ENCODE measurements at regions not wholly inside any gene's neighbourhood (a gene's known extent, or its start where the extent isn't known, plus 50 kb on each side); places are given as distances from the start of the nearest gene placed in this dataset.
A peak's percentile ranks its signal among the peaks of the same experiment; 100 is the strongest.

DNA sequence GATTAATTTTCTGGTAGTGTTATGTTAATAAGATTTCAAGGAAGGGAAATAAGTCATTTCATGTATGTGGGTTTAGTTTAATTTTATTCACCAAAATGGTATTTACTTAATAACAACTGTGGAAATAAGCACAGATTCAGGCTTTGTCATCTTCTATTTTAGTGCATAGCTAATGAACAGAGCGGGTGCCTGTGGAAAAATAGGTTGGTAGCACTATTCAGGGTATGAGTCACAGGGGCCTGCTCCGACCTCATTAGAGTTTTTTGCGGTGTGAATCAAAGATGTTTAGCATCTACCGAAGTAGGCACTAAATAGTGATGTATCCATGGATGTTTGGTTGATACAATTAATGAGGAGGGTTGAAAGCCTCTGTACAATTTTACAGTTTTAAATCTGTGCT is 78.2 kb downstream of the FAT3 start:
- no peak for TF ChIP-seq CTCF (IDR thresholded peaks at IDR 0.05; ENCODE audit: low read depth, low read length, missing control alignments)
- in situ Hi-C loops (cut with HindIII; ENCODE audit: low pct_ligation_motif_present, low sequenced_read_pairs), result no loop called here
- no peak for DNase-seq
- H3K27ac ChIP-seq, result no peak overlapping the region
- H3K27me3 ChIP-seq (replicated peaks), result no peaks in the 10 kb centered on the region
- H3K36me3 ChIP-seq (replicated peaks), result no peaks in the 10 kb centered on the region
- no peak overlapping the region for H3K4me3 ChIP-seq (ENCODE audit: low read depth, low read length)

DNA sequence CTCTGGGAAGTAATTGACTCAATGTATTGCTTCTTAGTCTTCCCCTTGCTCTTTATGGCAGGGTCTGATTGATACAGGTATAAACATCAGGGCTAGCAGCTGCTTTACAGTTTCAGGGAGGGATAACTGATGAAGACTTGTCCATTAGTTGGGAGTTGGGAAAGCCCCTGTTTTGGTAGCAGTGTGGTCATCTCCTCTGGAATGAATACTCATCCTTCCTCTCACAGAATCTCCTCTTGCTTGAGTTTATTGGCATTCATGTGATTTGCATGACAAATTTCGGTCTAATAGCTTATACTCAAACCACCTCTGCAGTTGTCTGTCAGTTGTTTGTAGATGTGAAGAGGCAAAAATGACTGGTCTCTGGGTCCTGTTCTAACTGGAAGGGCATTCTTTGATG is 79.7 kb downstream of the FAT3 start:
- no peak overlapping the region for H3K4me3 ChIP-seq (ENCODE audit: low read depth, low read length)
- in situ Hi-C loops (cut with HindIII; ENCODE audit: low pct_ligation_motif_present, low sequenced_read_pairs), result no loop called here
- H3K27ac ChIP-seq, result no peak overlapping the region
- no peaks in the 10 kb centered on the region for H3K27me3 ChIP-seq (replicated peaks)
- TF ChIP-seq CTCF (IDR thresholded peaks at IDR 0.05; ENCODE audit: low read depth, low read length, missing control alignments), result no peak
- H3K36me3 ChIP-seq (replicated peaks), result no peaks in the 10 kb centered on the region
- DNase-seq, result no peak

- Histone ChIP-seq H3K36me3 (replicated peaks) (no peaks in the 10 kb centered on the region), H3K27ac (no peak overlapping the region), H3K27me3 (replicated peaks) (no peaks in the 10 kb centered on the region), H3K4me3 (ENCODE audit: low read depth, low read length) (no peak overlapping the region)
- no peak for TF ChIP-seq CTCF (IDR thresholded peaks at IDR 0.05; ENCODE audit: low read depth, low read length, missing control alignments)
- in situ Hi-C loops (cut with HindIII; ENCODE audit: low pct_ligation_motif_present, low sequenced_read_pairs), result no loop called here
- DNase-seq, result no peak
Measured at GRCh38 chr11:92306966-92307510, 82.4 kb downstream of the FAT3 start.

DNA sequence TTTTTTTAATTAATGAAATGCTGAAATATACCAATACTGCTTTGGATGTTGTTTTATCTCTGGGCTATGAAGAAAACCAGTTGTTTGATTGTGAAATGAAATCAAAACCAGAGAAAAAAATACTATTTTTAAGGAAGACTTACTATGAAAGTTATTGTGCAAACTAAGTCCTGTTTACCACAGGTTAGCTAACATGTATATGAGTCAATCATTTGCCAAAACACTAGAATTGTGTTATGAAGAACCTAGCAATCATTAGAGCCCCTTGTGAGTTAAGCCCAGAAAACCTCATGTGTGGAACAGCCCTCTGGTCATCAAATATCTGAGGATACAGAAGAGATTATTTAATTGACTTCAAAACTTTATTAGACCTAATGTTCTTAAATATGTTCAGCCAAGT is 83.7 kb downstream of the FAT3 start:
- Histone ChIP-seq H3K36me3 (replicated peaks) (no peaks in the 10 kb centered on the region), H3K27me3 (replicated peaks) (no peaks in the 10 kb centered on the region), H3K4me3 (ENCODE audit: low read depth, low read length) (no peak overlapping the region), H3K27ac (no peak overlapping the region)
- in situ Hi-C loops (cut with HindIII; ENCODE audit: low pct_ligation_motif_present, low sequenced_read_pairs), result no loop called here
- no peak for DNase-seq
- no peak for TF ChIP-seq CTCF (IDR thresholded peaks at IDR 0.05; ENCODE audit: low read depth, low read length, missing control alignments)

- no peak overlapping the region for H3K27ac ChIP-seq
- peak; percentile 47 for TF ChIP-seq CTCF (IDR thresholded peaks at IDR 0.05; ENCODE audit: low read depth, low read length, missing control alignments)
- no peaks in the 10 kb centered on the region for H3K36me3 ChIP-seq (replicated peaks)
- DNase-seq, result no peak
- in situ Hi-C loops (cut with HindIII; ENCODE audit: low pct_ligation_motif_present, low sequenced_read_pairs), result no loop called here
- no peak overlapping the region for H3K4me3 ChIP-seq (ENCODE audit: low read depth, low read length)
- no peaks in the 10 kb centered on the region for H3K27me3 ChIP-seq (replicated peaks)
Measured at GRCh38 chr11:92311616-92312449, 87.2 kb downstream of the FAT3 start.

Data from brain microvascular endothelial cell (primary cell).